C4-2B (cell line): ENCODE measurements at regions not wholly inside any gene's neighbourhood (a gene's known extent, or its start where the extent isn't known, plus 50 kb on each side); places are given as distances from the start of the nearest gene placed in this dataset.

Source experiments
- H3K27ac ChIP-seq: fragments of 450-650 bp; 2 replicates; pipeline ENCODE4 v1.5.1; 2017
- ZFX ChIP-seq: fragments of 450-650 bp; IDR thresholded peaks from 2 replicates; pipeline ENCODE4 v1.6.1; 2017
- TF ChIP-seq, protein P1 (sequence below): fragments of 450-650 bp; conservative IDR thresholded peaks from 2 replicates; pipeline ENCODE4 v1.5.1; 2017; ENCODE audit warnings: mild to moderate bottlenecking

- TF ChIP-seq ZFX: no peak
- TF ChIP-seq, protein P1, sequence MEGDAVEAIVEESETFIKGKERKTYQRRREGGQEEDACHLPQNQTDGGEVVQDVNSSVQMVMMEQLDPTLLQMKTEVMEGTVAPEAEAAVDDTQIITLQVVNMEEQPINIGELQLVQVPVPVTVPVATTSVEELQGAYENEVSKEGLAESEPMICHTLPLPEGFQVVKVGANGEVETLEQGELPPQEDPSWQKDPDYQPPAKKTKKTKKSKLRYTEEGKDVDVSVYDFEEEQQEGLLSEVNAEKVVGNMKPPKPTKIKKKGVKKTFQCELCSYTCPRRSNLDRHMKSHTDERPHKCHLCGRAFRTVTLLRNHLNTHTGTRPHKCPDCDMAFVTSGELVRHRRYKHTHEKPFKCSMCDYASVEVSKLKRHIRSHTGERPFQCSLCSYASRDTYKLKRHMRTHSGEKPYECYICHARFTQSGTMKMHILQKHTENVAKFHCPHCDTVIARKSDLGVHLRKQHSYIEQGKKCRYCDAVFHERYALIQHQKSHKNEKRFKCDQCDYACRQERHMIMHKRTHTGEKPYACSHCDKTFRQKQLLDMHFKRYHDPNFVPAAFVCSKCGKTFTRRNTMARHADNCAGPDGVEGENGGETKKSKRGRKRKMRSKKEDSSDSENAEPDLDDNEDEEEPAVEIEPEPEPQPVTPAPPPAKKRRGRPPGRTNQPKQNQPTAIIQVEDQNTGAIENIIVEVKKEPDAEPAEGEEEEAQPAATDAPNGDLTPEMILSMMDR: no peak
- no peak overlapping the region for H3K27ac ChIP-seq
These were observed 181.5 kb upstream of the TOPAZ1 start for GRCh38 chr3:44060164-44060563.

GRCh38 chr3:44061268-44061667 lies 180.4 kb upstream of the TOPAZ1 start:
- TF ChIP-seq, protein P1: no peak
- no peak for TF ChIP-seq ZFX
- no peak overlapping the region for H3K27ac ChIP-seq

GRCh38 chr3:44061961-44062360 lies 179.7 kb upstream of the TOPAZ1 start:
- no peak for TF ChIP-seq ZFX
- TF ChIP-seq, protein P1: no peak
- no peak overlapping the region for H3K27ac ChIP-seq

DNA sequence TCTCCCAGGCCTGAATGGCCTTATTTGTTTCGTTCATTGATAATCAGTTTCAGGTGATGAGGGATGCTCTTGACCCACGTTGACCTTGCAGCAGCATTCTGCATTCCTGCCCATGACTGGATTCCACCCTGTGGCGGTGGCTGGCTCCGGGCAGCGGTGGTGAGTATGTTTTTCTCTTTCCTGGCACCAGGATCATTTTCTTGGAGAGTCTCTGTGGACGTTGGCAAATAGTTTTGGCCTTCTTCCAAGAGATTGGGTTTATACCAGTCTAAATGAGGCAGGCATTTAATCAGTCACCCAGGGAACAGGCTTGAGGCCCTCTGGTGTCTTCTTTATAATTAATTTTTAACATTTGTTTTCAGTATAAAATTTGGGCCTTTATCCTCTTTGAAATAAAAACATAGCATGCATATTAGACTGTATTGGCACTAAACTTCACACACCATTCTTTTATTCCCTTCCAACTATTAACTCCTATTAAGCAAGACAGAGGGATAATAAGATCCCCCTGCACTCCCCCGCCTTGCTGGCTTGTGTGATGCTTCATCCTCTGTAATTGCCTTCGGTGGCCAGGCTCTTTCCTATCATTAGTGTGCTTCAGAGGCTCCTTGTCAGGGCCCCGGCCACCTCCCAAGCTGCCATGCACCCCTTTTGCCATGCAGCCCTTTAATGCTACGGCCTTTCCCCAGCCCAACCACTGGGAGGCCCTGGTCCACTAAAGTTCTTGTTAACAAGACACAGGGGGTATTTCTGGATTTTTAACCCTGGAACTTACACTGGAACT lies 176.2 kb upstream of the TOPAZ1 start:
- TF ChIP-seq, protein P1: peak; percentile 12
- TF ChIP-seq ZFX: no peak
- no peak overlapping the region for H3K27ac ChIP-seq

DNA sequence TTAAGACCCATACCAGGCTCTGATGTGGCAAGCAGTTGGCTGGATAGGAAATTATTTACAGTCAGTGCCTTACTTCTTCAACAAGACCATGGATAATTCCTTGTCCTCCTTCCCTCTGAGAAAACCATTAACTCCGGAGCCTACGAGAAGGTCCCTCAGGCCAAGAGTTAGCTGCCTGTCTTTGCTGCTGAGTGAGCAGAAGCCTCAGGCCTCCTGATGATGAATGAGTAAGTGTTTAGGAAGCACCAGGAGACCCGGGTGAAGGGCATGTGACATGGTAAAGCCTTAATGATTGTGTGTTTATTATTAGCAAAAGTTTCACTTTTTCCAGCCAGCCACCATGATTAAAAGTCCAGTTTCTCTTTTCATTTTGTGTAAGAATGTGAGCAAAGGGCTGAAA lies 174.9 kb upstream of the TOPAZ1 start:
- TF ChIP-seq ZFX: no peak
- TF ChIP-seq, protein P1: no peak
- no peak overlapping the region for H3K27ac ChIP-seq

DNA sequence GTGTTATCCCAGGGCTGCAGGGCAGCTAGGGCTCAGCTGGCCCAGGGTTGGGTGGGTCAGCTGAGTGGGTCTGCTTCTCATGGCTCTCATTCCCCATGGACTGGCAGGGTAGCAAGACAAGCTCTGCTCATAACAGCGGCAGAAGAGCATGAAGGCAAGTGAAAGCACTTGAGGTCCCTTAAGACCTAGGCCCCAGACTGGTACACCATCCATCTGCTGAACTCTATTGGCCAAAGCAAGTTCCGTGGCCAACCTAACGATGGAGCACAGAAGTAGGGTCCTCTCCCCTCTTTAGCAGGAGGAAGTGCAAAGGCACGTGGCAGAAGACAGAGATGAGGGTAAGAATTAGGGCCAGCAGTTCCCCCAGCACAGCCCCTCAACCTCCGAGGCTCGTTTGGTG lies 174.3 kb upstream of the TOPAZ1 start:
- TF ChIP-seq, protein P1: no peak
- no peak for TF ChIP-seq ZFX
- H3K27ac ChIP-seq: no peak overlapping the region

DNA sequence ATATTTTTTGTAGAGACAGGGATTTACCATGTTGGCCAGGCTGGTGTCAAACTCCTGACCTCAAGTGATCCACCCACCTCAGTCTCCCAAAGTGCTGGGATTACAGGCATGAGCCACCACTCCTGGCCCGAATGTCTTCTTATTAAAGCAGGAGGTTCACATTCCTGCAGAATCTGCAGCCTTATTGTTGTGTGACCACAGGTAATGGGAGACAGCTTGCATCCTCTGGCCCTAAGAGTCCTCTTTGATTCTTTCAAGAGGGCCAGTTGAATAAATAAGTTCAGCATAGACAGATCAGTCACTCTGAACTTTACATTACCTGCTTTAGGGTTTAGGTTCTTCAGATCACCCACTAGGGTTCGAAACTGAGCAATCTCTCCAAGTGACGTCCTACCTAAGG lies 172.9 kb upstream of the TOPAZ1 start:
- TF ChIP-seq, protein P1: no peak
- no peak for TF ChIP-seq ZFX
- no peak overlapping the region for H3K27ac ChIP-seq
